ENCODE measurements at regions not wholly inside any gene's neighbourhood (a gene's known extent, or its start where the extent isn't known, plus 50 kb on each side); places are given as distances from the start of the nearest gene placed in this dataset.

DNA sequence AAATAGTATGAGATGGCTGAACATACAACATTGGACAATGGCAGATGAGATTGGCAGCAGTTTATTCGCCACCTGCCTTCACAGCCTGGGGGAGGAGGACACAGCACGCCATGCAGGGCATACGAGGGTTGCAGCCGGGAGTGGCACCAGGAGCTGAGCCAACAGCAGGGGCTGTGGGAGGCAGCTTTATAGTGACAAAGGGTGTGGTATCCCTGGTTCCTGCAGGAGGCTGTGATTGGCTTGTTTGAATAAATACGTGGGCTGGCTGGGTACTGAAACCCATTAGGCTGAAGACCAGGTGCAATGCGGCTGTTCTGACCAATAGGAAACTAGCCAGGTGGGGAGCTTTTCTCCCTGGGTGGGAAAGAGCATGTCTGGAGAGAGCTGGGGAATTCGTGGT is 68.9 kb upstream of the LEP start:
- no peak for DNase-seq (ENCODE audit: low spot score)
- in situ Hi-C loops (cut with MboI; ENCODE audit: low sequenced_read_pairs, unreplicated experiment) = no loop called here
- TF ChIP-seq CTCF (IDR thresholded peaks at IDR 0.05; ENCODE audit: borderline replicate concordance, control extremely low read depth, extremely low read depth, insufficient read depth, missing control alignments) = no peak

DNA sequence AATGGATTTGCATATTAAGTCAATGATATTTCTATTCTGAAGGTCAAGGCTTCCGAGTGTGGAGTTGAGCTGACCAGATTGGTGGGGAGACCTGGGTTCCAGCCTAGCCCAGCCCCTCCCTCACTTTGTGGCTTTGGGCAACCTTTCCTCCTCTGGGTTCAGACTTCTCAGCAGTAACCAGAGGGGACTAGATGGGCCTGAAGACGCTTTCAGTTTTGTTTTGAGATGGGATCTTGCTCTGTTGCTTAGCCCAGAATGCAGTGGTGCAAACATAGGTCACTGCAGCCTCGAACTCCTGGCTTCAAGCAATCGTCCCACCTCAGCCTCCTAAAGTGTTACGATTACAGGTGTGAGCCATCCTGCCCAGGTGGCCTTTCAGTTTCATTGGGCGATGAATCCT is 68.1 kb upstream of the LEP start:
- no peak for DNase-seq (ENCODE audit: low spot score)
- no peak for TF ChIP-seq CTCF (IDR thresholded peaks at IDR 0.05; ENCODE audit: borderline replicate concordance, control extremely low read depth, extremely low read depth, insufficient read depth, missing control alignments)
- in situ Hi-C loops (cut with MboI; ENCODE audit: low sequenced_read_pairs, unreplicated experiment) = no loop called here

- TF ChIP-seq CTCF (IDR thresholded peaks at IDR 0.05; ENCODE audit: borderline replicate concordance, control extremely low read depth, extremely low read depth, insufficient read depth, missing control alignments) = no peak
- no peak for DNase-seq (ENCODE audit: low spot score)
- in situ Hi-C loops (cut with MboI; ENCODE audit: low sequenced_read_pairs, unreplicated experiment) = no loop called here
These were observed 66.7 kb upstream of the LEP start for GRCh38 chr7:128174386-128174785.

DNA sequence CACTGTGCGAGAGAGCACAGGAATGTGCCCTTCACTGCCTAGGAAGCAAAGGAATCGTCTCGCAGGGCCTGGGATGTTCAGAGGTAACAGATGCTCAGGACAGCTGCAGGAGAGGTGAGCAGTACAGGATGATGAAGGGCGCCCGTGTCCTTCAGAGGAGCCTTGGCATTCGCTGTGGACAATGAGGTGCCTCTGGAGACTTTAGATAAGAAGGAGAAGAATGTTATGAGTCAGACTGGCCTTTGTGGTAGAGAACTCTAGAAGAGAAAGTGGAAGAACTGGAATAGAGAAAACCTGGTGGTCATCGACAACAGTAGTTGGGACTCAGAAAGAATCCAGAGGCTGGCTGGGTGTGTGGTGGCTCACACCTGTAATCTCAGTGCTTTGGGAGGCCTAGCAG is 64.4 kb upstream of the LEP start:
- in situ Hi-C loops (cut with MboI; ENCODE audit: low sequenced_read_pairs, unreplicated experiment) = no loop called here
- no peak for TF ChIP-seq CTCF (IDR thresholded peaks at IDR 0.05; ENCODE audit: borderline replicate concordance, control extremely low read depth, extremely low read depth, insufficient read depth, missing control alignments)
- no peak for DNase-seq (ENCODE audit: low spot score)

GRCh38 chr7:128177768-128178550 is 63.1 kb upstream of the LEP start:
- no peak for TF ChIP-seq CTCF (IDR thresholded peaks at IDR 0.05; ENCODE audit: borderline replicate concordance, control extremely low read depth, extremely low read depth, insufficient read depth, missing control alignments)
- in situ Hi-C loops (cut with MboI; ENCODE audit: low sequenced_read_pairs, unreplicated experiment) = no loop called here
- no peak for DNase-seq (ENCODE audit: low spot score)

DNA sequence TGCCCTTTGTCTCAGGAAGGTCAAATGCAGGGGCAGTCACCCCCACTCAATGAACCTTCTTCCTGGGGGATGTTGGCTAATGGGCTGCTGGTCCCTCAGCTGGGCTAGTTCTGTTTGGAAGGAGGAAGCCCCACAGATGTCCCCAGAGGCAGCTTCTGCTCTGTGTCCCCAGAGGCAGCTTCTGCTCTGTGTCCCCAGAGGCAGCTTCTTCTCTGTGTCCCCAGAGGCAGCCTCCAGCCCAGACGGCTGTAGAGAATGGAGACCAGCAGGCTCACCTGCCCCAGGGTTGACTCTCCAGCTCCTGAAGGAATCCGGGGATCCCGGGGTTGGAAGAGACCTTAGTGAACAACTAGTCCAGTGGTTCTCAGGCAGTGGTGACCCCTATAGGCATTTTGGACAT is 62.5 kb upstream of the LEP start:
- in situ Hi-C loops (cut with MboI; ENCODE audit: low sequenced_read_pairs, unreplicated experiment) = no loop called here
- TF ChIP-seq CTCF (IDR thresholded peaks at IDR 0.05; ENCODE audit: borderline replicate concordance, control extremely low read depth, extremely low read depth, insufficient read depth, missing control alignments) = no peak
- DNase-seq (ENCODE audit: low spot score) = no peak
